HepG2 (cell line): ENCODE measurements at regions not wholly inside any gene's neighbourhood (a gene's known extent, or its start where the extent isn't known, plus 50 kb on each side); places are given as distances from the start of the nearest gene placed in this dataset.

ENCODE experiments used
- ATAC-seq: fragments of 200-7000 bp; cut with Tn5 transposase; 3 replicates; pipeline ENCODE4 v1.9.1; 2020; ENCODE audit warnings: mild to moderate bottlenecking, moderate library complexity
- BruUV-seq: library from RNA; stranded (reverse); fragments of 400-500 nt; replicated peaks from 2 replicates; lab custom pipeline; 2021; lab: Mats Ljungman, UMichigan
- CTCF ChIA-PET: fragments of 300-600 bp; formaldehyde crosslinking; extraction: SDS; loops from one replicate; lab custom pipeline; 2021; ENCODE audit warnings: low total read pairs, inconsistent platforms, low intra/inter-chr PET ratio; lab: Yijun Ruan, JAX
- POLR2A ChIA-PET: fragments of 350-600 bp; sonication (Branson Sonifier 250); formaldehyde crosslinking; loops from one replicate; lab custom pipeline; 2020; ENCODE audit warnings: antibody characterized with exemption, inconsistent platforms; lab: Yijun Ruan, JAX
- DNase-seq: peaks from one replicate; pipeline ENCODE4 v3.0.0-alpha.2; 2015; ENCODE audit warnings: low spot score
- FAIRE-seq: peaks from 3 replicates; lab custom pipeline; 2011; peaks lifted over from hg19 to GRCh38; lab: Jason Lieb, UNC
- H2AFZ ChIP-seq: one replicate; pipeline ENCODE4 v1.6.1; 2011; ENCODE audit warnings: low read length, inconsistent platforms
- H3K27ac ChIP-seq: fragments of 300-600 bp; 3 replicates; pipeline ENCODE4 v1.8.0; 2011; ENCODE audit warnings: mixed run types, mild to moderate bottlenecking, mixed read lengths, low read length, inconsistent platforms; ENCODE audit not compliant: insufficient read depth; ENCODE audit errors: extremely low read length
- H3K27me3 ChIP-seq, 2 experiments: fragments of 200-600 bp in 1 of 2; 2 replicates in 1 of 2; 3 replicates in 1 of 2; pipeline versions ENCODE4 v1.6.0 to v1.8.0; 2011; ENCODE audit warnings: low read length in 2 of 2, mild to moderate bottlenecking in 2 of 2, moderate library complexity in 2 of 2, inconsistent platforms in 1 of 2; ENCODE audit not compliant: insufficient read depth in 2 of 2, control insufficient read depth in 1 of 2
- H3K36me3 ChIP-seq, 2 experiments: fragments of 200-600 bp in 1 of 2; replicated peaks in 1 of 2; 2 replicates in 1 of 2; 3 replicates in 1 of 2; pipeline versions ENCODE4 v1.5.1 to v1.8.0; 2011; ENCODE audit warnings: low read length in 2 of 2, inconsistent platforms in 1 of 2; ENCODE audit not compliant: insufficient read depth in 2 of 2, control insufficient read depth in 1 of 2
- H3K4me1 ChIP-seq: 2 replicates; pipeline ENCODE4 v1.5.1; 2012; ENCODE audit warnings: low read length, inconsistent platforms; ENCODE audit not compliant: insufficient read depth
- H3K4me2 ChIP-seq: 2 replicates; pipeline ENCODE4 v1.6.0; 2011; ENCODE audit warnings: low read depth, low read length, inconsistent platforms
- H3K4me3 ChIP-seq, 3 experiments: fragments of 200-600 bp in 1 of 3; sonication (generic), shearing (Covaris generic) in 1 of 3; replicated peaks in 1 of 3; 2 replicates each; pipeline ENCODE4 v1.5.1; 2011 to 2016; ENCODE audit warnings: low read length in 3 of 3, inconsistent platforms in 2 of 3, low read depth in 2 of 3, mild to moderate bottlenecking in 2 of 3, control low read depth in 1 of 3, mixed read lengths in 1 of 3; ENCODE audit not compliant: insufficient read depth in 1 of 3
- H3K79me2 ChIP-seq: one replicate; pipeline ENCODE4 v1.6.1; 2011; ENCODE audit warnings: low read length, inconsistent platforms; ENCODE audit not compliant: insufficient read depth
- H3K9ac ChIP-seq: 2 replicates; pipeline ENCODE4 v1.6.0; 2011; ENCODE audit warnings: mild to moderate bottlenecking, low read depth, low read length, inconsistent platforms; ENCODE audit not compliant: insufficient read depth
- H3K9me3 ChIP-seq: 2 replicates; pipeline ENCODE4 v1.5.1; 2012; ENCODE audit warnings: mild to moderate bottlenecking, low read length
- H4K20me1 ChIP-seq: 2 replicates; pipeline ENCODE4 v1.6.0; 2011; ENCODE audit warnings: inconsistent platforms, mild to moderate bottlenecking, low read length, moderate library complexity; ENCODE audit not compliant: insufficient read depth
- CAMTA2 ChIP-seq: sonication (generic); formaldehyde crosslinking; IDR thresholded peaks from 2 replicates; pipeline ENCODE4 v1.4.0; 2020; ENCODE audit warnings: mild to moderate bottlenecking, missing genetic modification reagents, borderline replicate concordance
- ETS1 ChIP-seq: sonication (generic); formaldehyde crosslinking; IDR thresholded peaks from 2 replicates; pipeline ENCODE4 v1.4.0; 2020; ENCODE audit warnings: missing genetic modification reagents
- KDM5A ChIP-seq: fragments of 200-600 bp; sonication (generic); IDR thresholded peaks from 2 replicates; pipeline ENCODE4 v1.7.0; 2018; ENCODE audit warnings: antibody characterized with exemption, mild to moderate bottlenecking, low read length, borderline replicate concordance
- MAZ ChIP-seq, 2 experiments: sonication (generic) in 1 of 2; formaldehyde crosslinking in 1 of 2; IDR thresholded peaks; 2 replicates each; pipeline versions ENCODE4 v1.5.0 to v1.6.1; 2012 to 2020; ENCODE audit warnings: low read depth in 2 of 2, mild to moderate bottlenecking in 2 of 2, borderline replicate concordance in 1 of 2, improper control_type of control experiment in 1 of 2, low read length in 1 of 2, missing genetic modification reagents in 1 of 2, moderate library complexity in 1 of 2
- MEF2D ChIP-seq: sonication (generic); formaldehyde crosslinking; IDR thresholded peaks from 2 replicates; pipeline ENCODE4 v1.5.1; 2020; ENCODE audit warnings: mild to moderate bottlenecking, missing genetic modification reagents
- MTF2 ChIP-seq: sonication (generic); formaldehyde crosslinking; IDR thresholded peaks from 2 replicates; pipeline ENCODE4 v1.5.0; 2020; ENCODE audit warnings: missing genetic modification reagents, borderline replicate concordance
- NFIC ChIP-seq: IDR thresholded peaks from 2 replicates; pipeline ENCODE4 v1.6.1; 2012; ENCODE audit warnings: mild to moderate bottlenecking, low read length, inconsistent platforms
- U2AF2 ChIP-seq: fragments of 200-400 bp; formaldehyde crosslinking; IDR thresholded peaks from 2 replicates; pipeline ENCODE4 v1.6.1; 2017; ENCODE audit warnings: low read depth, mild to moderate bottlenecking, low read length
- ZNF17 ChIP-seq: sonication (generic); formaldehyde crosslinking; IDR thresholded peaks from 2 replicates; pipeline ENCODE4 v1.5.0; 2020; ENCODE audit warnings: mild to moderate bottlenecking, missing genetic modification reagents
- ZNF180 ChIP-seq: sonication (generic); formaldehyde crosslinking; IDR thresholded peaks from 2 replicates; pipeline ENCODE4 v1.4.0; 2020; ENCODE audit warnings: low read depth, missing genetic modification reagents, borderline replicate concordance
- ZNF33A ChIP-seq: sonication (generic); formaldehyde crosslinking; IDR thresholded peaks from 2 replicates; pipeline ENCODE4 v1.5.1; 2020; ENCODE audit warnings: missing genetic modification reagents, mild to moderate bottlenecking, moderate library complexity, borderline replicate concordance
- ZNF343 ChIP-seq: sonication (generic); formaldehyde crosslinking; IDR thresholded peaks from 2 replicates; pipeline ENCODE4 v1.4.0; 2020; ENCODE audit warnings: mild to moderate bottlenecking, missing genetic modification reagents
- ZNF781 ChIP-seq: sonication (generic); formaldehyde crosslinking; IDR thresholded peaks from 2 replicates; pipeline ENCODE4 v1.5.1; 2020; ENCODE audit warnings: borderline replicate concordance, mild to moderate bottlenecking, missing genetic modification reagents; ENCODE audit errors: not compliant biosample characterization
- ZSCAN12 ChIP-seq: sonication (generic); formaldehyde crosslinking; IDR thresholded peaks from 2 replicates; pipeline ENCODE4 v1.9.0; 2021; ENCODE audit warnings: mild to moderate bottlenecking, missing genetic modification reagents
- WGBS: methylation state at CpG from one replicate; pipeline ENCODE4 v1.1.6; 2017; ENCODE audit warnings: low lambda C conversion rate; 5-methylcytosine and 5-hydroxymethylcytosine counted together
- in situ Hi-C: cut with HindIII; loops from 2 replicates; pipeline ENCODE4 v1.10.0; 2017; ENCODE audit warnings: low pct_unique_long_range_greater_than_20kb; ENCODE audit not compliant: extremely low pct_ligation_motif_present
- intact Hi-C: fragments of 100-400 bp; cut with micrococcal nuclease; formaldehyde crosslinking; loops from one replicate; pipeline ENCODE4 v1.10.0; 2022; ENCODE audit not compliant: unreplicated experiment

DNA sequence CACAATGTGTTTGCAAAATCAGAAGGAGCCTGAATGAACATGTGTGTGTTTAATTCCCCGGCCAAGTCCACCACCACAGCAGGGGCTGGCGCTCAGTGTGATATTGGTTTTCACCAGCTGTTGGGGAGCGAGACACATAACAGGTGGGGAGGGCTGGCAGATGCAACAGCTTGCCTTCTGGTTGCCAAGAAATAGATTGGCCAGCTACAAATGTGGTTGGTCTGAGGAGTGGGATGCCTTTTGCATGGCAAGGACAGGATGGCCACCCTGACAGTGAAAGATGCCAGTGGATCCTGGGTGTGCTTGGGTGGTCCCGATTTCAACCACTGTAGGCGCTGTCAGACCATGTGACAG is 292.5 kb upstream of the FZD8 start:
- no peak overlapping the region for H3K9ac ChIP-seq
- POLR2A ChIA-PET: no interaction called here
- no peaks in the 10 kb centered on the region for H3K79me2 ChIP-seq
- intact Hi-C loops: loop anchor here (10.0 kb wide), 1 partner anchor 300 kb away; no protein-coding TSS in a partner anchor
- H2AFZ ChIP-seq: no peak overlapping the region
- H4K20me1 ChIP-seq: no peaks in the 10 kb centered on the region
- H3K4me2 ChIP-seq: no peak overlapping the region
- in situ Hi-C loops: no loop called here
- CTCF ChIA-PET: no interaction called here
- BruUV-seq: no TSS peak
- no peak overlapping the region for H3K4me3 ChIP-seq
- ATAC-seq (no peak), FAIRE-seq (no peak)
- 61% methylated on average over 4 of the region's 5 CpGs for WGBS
- no peaks in the 10 kb centered on the region for H3K9me3 ChIP-seq
- no peaks in the 10 kb centered on the region for H3K27me3 ChIP-seq
- no peaks in the 10 kb centered on the region for H3K36me3 ChIP-seq
- TF ChIP-seq ZSCAN12 (CRISPR knock-in tag) (no peak), ETS1 (CRISPR knock-in tag) (no peak), ZNF17 (CRISPR knock-in tag) (no peak), U2AF2 (no peak), MEF2D (CRISPR knock-in tag) (no peak), ZNF180 (no peak), MTF2 (CRISPR knock-in tag) (no peak), ZNF781 (no peak), ZNF343 (CRISPR knock-in tag) (no peak), MAZ (IDR thresholded peaks at IDR 0.05; ENCODE audit: borderline replicate concordance, low read depth, low read length) (no peak), MAZ (CRISPR knock-in tag; IDR thresholded peaks at IDR 0.05; ENCODE audit: low read depth) (no peak), KDM5A (no peak), CAMTA2 (CRISPR knock-in tag) (no peak), ZNF33A (CRISPR knock-in tag) (no peak), NFIC (no peak)
- TF ChIP-seq, all 625 proteins: peak for 0
- Histone ChIP-seq H3K27ac (no peak overlapping the region), H3K4me1 (peaks cover 21% of the 10 kb centered on the region)
- no peak for DNase-seq
